IMR-90 (cell line): ENCODE measurements at regions not wholly inside any gene's neighbourhood (a gene's known extent, or its start where the extent isn't known, plus 50 kb on each side); places are given as distances from the start of the nearest gene placed in this dataset.
A peak's percentile ranks its signal among the peaks of the same experiment; 100 is the strongest.

Source experiments
- ATAC-seq: fragments of 200-7000 bp; cut with Tn5 transposase; 2 replicates; pipeline ENCODE4 v1.9.1; 2020; ENCODE audit warnings: low read depth, mild to moderate bottlenecking, moderate library complexity
- BruUV-seq: library from RNA; stranded (reverse); fragments of 400-500 nt; replicated peaks from 2 replicates; lab custom pipeline; 2021; lab: Mats Ljungman, UMichigan
- CTCF ChIA-PET: fragments of 300-600 bp; formaldehyde crosslinking; extraction: SDS; loops from one replicate; lab custom pipeline; 2021; ENCODE audit warnings: antibody characterized with exemption; lab: Yijun Ruan, JAX
- POLR2A ChIA-PET: fragments of 300-600 bp; sonication (Branson Sonifier 250); formaldehyde crosslinking; loops from one replicate; lab custom pipeline; 2022; ENCODE audit warnings: antibody characterized with exemption; ENCODE audit not compliant: unreplicated experiment; lab: Charles Lee
- DNase-seq: peaks from one replicate; pipeline ENCODE4 v3.0.0; 2013
- H2AFZ ChIP-seq: replicated peaks from 2 replicates; pipeline ENCODE3; 2013; ENCODE audit warnings: low read length, mild to moderate bottlenecking; ENCODE audit not compliant: poor library complexity
- H2AK5ac ChIP-seq: 2 replicates; pipeline ENCODE4 v1.6.1; 2013; ENCODE audit warnings: low read depth, low read length, inconsistent platforms
- H2AK9ac ChIP-seq: replicated peaks from 2 replicates; pipeline ENCODE3; 2013; ENCODE audit warnings: mild to moderate bottlenecking, low read depth, low read length, moderate library complexity; ENCODE audit not compliant: poor library complexity
- H2BK120ac ChIP-seq: 2 replicates; pipeline ENCODE4 v1.6.1; 2013; ENCODE audit warnings: low read depth, low read length, inconsistent platforms
- H2BK15ac ChIP-seq: 3 replicates; pipeline ENCODE4 v1.6.1; 2013; ENCODE audit warnings: low read depth, low read length, inconsistent platforms
- H2BK20ac ChIP-seq: 2 replicates; pipeline ENCODE4 v1.6.1; 2013; ENCODE audit warnings: low read depth, mild to moderate bottlenecking, inconsistent platforms, low read length, moderate library complexity
- H2BK5ac ChIP-seq: 2 replicates; pipeline ENCODE4 v1.6.1; 2013; ENCODE audit warnings: mild to moderate bottlenecking, low read depth, low read length, inconsistent platforms; ENCODE audit not compliant: poor library complexity, severe bottlenecking
- H3K14ac ChIP-seq: replicated peaks from 2 replicates; pipeline ENCODE4 v1.6.1; 2013; ENCODE audit warnings: low read depth, low read length, inconsistent platforms
- H3K18ac ChIP-seq: 2 replicates; pipeline ENCODE4 v1.6.1; 2013; ENCODE audit warnings: low read depth, low read length, control low read depth
- H3K23ac ChIP-seq: 2 replicates; pipeline ENCODE4 v1.6.1; 2013; ENCODE audit warnings: low read depth, low read length, inconsistent platforms
- H3K27ac ChIP-seq: 2 replicates; pipeline ENCODE4 v1.5.1; 2013; ENCODE audit warnings: mild to moderate bottlenecking, control low read depth, low read length; ENCODE audit not compliant: insufficient read depth
- H3K27me3 ChIP-seq: 2 replicates; pipeline ENCODE4 v1.6.1; 2013; ENCODE audit warnings: low read length; ENCODE audit not compliant: control insufficient read depth, insufficient read depth
- H3K36me3 ChIP-seq: 2 replicates; pipeline ENCODE4 v1.6.1; 2013; ENCODE audit warnings: low read length, mixed read lengths; ENCODE audit not compliant: control insufficient read depth, insufficient read depth
- H3K4ac ChIP-seq: 2 replicates; pipeline ENCODE4 v1.6.1; 2013; ENCODE audit warnings: low read depth, low read length, inconsistent platforms
- H3K4me1 ChIP-seq: 2 replicates; pipeline ENCODE4 v1.6.1; 2013; ENCODE audit warnings: low read length, mixed read lengths; ENCODE audit not compliant: control insufficient read depth, insufficient read depth
- H3K4me2 ChIP-seq: 2 replicates; pipeline ENCODE4 v1.6.1; 2013; ENCODE audit warnings: low read depth, mild to moderate bottlenecking, control low read depth, low read length, moderate library complexity
- H3K4me3 ChIP-seq: 2 replicates; pipeline ENCODE4 v1.5.1; 2013; ENCODE audit warnings: low read depth, mild to moderate bottlenecking, control low read depth, low read length, moderate library complexity; ENCODE audit not compliant: insufficient read depth
- H3K56ac ChIP-seq: 2 replicates; pipeline ENCODE4 v1.6.1; 2013; ENCODE audit warnings: low read length, inconsistent platforms; ENCODE audit not compliant: insufficient read depth; ENCODE audit errors: extremely low read depth
- H3K79me1 ChIP-seq, 2 experiments: 2 replicates each; pipeline ENCODE4 v1.6.1; 2013; ENCODE audit warnings: low read length in 2 of 2, inconsistent platforms in 1 of 2, low read depth in 1 of 2
- H3K9ac ChIP-seq: 2 replicates; pipeline ENCODE4 v1.6.1; 2013; ENCODE audit warnings: low read depth, low read length, control low read depth
- H3K9me1 ChIP-seq: 2 replicates; pipeline ENCODE4 v1.6.1; 2013; ENCODE audit warnings: low read length, inconsistent platforms; ENCODE audit not compliant: insufficient read depth
- H3K9me3 ChIP-seq: 2 replicates; pipeline ENCODE4 v1.6.1; 2013; ENCODE audit warnings: low read length; ENCODE audit not compliant: control insufficient read depth, insufficient read depth
- H4K20me1 ChIP-seq: 2 replicates; pipeline ENCODE4 v1.6.1; 2013; ENCODE audit warnings: low read length, inconsistent platforms; ENCODE audit not compliant: insufficient read depth
- H4K5ac ChIP-seq: 2 replicates; pipeline ENCODE4 v1.6.1; 2013; ENCODE audit warnings: mild to moderate bottlenecking, low read depth, low read length, control low read depth
- H4K8ac ChIP-seq, 2 experiments: 2 replicates each; pipeline ENCODE4 v1.6.1; 2013; ENCODE audit warnings: low read depth in 2 of 2, low read length in 2 of 2, control low read depth in 1 of 2, inconsistent platforms in 1 of 2
- H4K91ac ChIP-seq: 2 replicates; pipeline ENCODE4 v1.6.1; 2013; ENCODE audit warnings: low read depth, low read length, inconsistent platforms; ENCODE audit not compliant: insufficient read depth
- CHD1 ChIP-seq: IDR thresholded peaks from 2 replicates; pipeline ENCODE4 v1.6.1; 2012; ENCODE audit warnings: low read depth, low read length, improper control_type of control experiment
- RCOR1 ChIP-seq: IDR thresholded peaks from 2 replicates; pipeline ENCODE4 v1.6.1; 2012; ENCODE audit warnings: mild to moderate bottlenecking, low read length, improper control_type of control experiment; ENCODE audit not compliant: insufficient replicate concordance
- SMC3 ChIP-seq: fragments of 150-350 bp; IDR thresholded peaks from 2 replicates; pipeline ENCODE4 v1.6.1; 2016; ENCODE audit warnings: low read depth, mild to moderate bottlenecking, antibody characterized with exemption, low read length, moderate library complexity
- WGBS, 2 experiments: methylation state at CpG; one replicate each; pipeline versions ENCODE4 v1.1.5 to v1.1.7; 2013; ENCODE audit warnings: missing lambda C conversion rate in 2 of 2; ENCODE audit not compliant: insufficient read length in 1 of 2; ENCODE audit errors: extremely low coverage in 2 of 2; 5-methylcytosine and 5-hydroxymethylcytosine counted together
- dilution Hi-C: fragments of 300-500 bp; cut with HindIII; formaldehyde crosslinking; loops from one replicate; pipeline ENCODE4 v1.14.3; 2018; ENCODE audit warnings: low sequenced_read_pairs; ENCODE audit not compliant: unreplicated experiment
- in situ Hi-C: fragments of 300-500 bp; cut with MboI; formaldehyde crosslinking; loops from 3 replicates; pipeline ENCODE4 v1.14.3; 2019; ENCODE audit warnings: low sequenced_read_pairs, inconsistent platforms, mixed read lengths
- intact Hi-C: fragments of 100-400 bp; cut with micrococcal nuclease; formaldehyde crosslinking; loops from 2 replicates; pipeline ENCODE4 v1.10.0; 2022

- intact Hi-C loops, result loop anchor here (10.0 kb wide), 1 partner anchor 141 kb away; no protein-coding TSS in a partner anchor
- in situ Hi-C loops, result no loop called here
These were observed 171.2 kb upstream of the HAAO start for GRCh38 chr2:42963452-42964068.

More at GRCh38 chr2:42963452-42964068, 171.2 kb upstream of the HAAO start:
- Histone ChIP-seq H2AFZ (no peak overlapping the region), H3K9ac (no peak overlapping the region), H3K9me1 (peaks cover 18% of the 10 kb centered on the region), H3K14ac (no peak overlapping the region), H2BK120ac (peak overlapping the region; percentile 48; the same call in 1 of the 2 replicates), H3K23ac (no peak overlapping the region), H4K8ac (no peak overlapping the region; a peak in 1 of 4 replicates), H3K18ac (no peak overlapping the region; the same call in 1 of the 2 replicates), H3K4me2 (no peak overlapping the region), H2AK9ac (no peak overlapping the region), H4K20me1 (no peaks in the 10 kb centered on the region), H3K9me3 (no peaks in the 10 kb centered on the region), H4K5ac (no peak overlapping the region), H3K79me1 (no peaks in the 10 kb centered on the region), H3K56ac (no peak overlapping the region), H2AK5ac (peak overlapping the region; percentile 69), H3K4me1 (peaks cover 43% of the 10 kb centered on the region), H3K27me3 (no peaks in the 10 kb centered on the region), H3K4me3 (no peak overlapping the region), H2BK20ac (peak overlapping the region; percentile 58), H3K4ac (peak overlapping the region; percentile 32; the same call in 1 of the 2 replicates), H3K27ac (no peak overlapping the region), H4K91ac (peak overlapping the region; percentile 22; the same call in 1 of the 2 replicates), H3K36me3 (no peaks in the 10 kb centered on the region), H2BK15ac (0 out of 3 replicates have a peak overlapping the region, but pooled peaks have one; percentile 65), H2BK5ac (no peak overlapping the region)
- CTCF ChIA-PET, result interaction anchor here (1.1 to 1.2 kb wide), 2 partner anchors 11 to 126 kb away, joined by 3 read pairs; no protein-coding TSS in a partner anchor
- whole genome bisulfite sequencing, 2 experiments, result 96% methylated on average over 5 of the region's 9 CpGs; no CpG with 5 or more reads in 1 of the 2 experiments
- BruUV-seq, result no TSS peak
- ATAC-seq (no peak), DNase-seq (no peak)
- POLR2A ChIA-PET, result interaction anchor here (0.8 kb wide), 1 partner anchor 257 kb away, joined by 3 read pairs; no protein-coding TSS in a partner anchor
- dilution Hi-C loops, result no loop called here
- TF ChIP-seq SMC3 (no peak), RCOR1 (no peak), CHD1 (no peak)
